Right lobe of liver (tissue), 4 donors: ENCODE measurements at regions not wholly inside any gene's neighbourhood (a gene's known extent, or its start where the extent isn't known, plus 50 kb on each side); places are given as distances from the start of the nearest gene placed in this dataset.

Source experiments
- POLR2A ChIP-seq: fragments of 450-650 bp; IDR thresholded peaks from one replicate; pipeline ENCODE4 v1.6.1; 2017; ENCODE audit warnings: antibody characterized with exemption, mild to moderate bottlenecking
- TF ChIP-seq, protein P1 (sequence below), 4 donors: fragments of 200-600 bp in 3 of 4; fragments of 450-650 bp in 1 of 4; IDR thresholded peaks; one replicate each; pipeline versions ENCODE4 v1.5.1 to v1.8.0; 2016 to 2022; ENCODE audit warnings: antibody characterized with exemption in 4 of 4, mild to moderate bottlenecking in 2 of 4
- donor health status: DM: no; HTN: no; CAD: no.
- donor health status: DM: no; HTN: no; CAD: no.
- donor health status: DM: no; HTN: yes; CAD: no.

DNA sequence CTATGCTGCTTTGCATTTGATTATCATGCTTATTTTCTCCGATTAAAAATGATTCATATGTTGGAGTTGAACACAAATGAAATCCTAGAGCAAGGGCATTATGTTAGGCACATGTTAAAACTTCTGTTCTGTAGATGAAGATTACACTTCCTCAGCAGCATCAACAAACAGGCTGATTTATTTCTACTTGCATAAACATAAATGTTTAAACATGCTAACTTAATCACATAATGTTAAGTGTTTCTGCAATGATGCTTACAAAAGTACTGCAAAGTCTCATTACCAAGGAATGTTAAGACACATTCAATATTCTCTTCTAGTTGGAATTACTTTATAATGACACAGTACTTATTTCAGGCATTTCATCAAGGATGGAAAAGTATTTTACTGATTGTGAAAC is 770.8 kb downstream of the ANKRD7 start:
- TF ChIP-seq, protein P1, sequence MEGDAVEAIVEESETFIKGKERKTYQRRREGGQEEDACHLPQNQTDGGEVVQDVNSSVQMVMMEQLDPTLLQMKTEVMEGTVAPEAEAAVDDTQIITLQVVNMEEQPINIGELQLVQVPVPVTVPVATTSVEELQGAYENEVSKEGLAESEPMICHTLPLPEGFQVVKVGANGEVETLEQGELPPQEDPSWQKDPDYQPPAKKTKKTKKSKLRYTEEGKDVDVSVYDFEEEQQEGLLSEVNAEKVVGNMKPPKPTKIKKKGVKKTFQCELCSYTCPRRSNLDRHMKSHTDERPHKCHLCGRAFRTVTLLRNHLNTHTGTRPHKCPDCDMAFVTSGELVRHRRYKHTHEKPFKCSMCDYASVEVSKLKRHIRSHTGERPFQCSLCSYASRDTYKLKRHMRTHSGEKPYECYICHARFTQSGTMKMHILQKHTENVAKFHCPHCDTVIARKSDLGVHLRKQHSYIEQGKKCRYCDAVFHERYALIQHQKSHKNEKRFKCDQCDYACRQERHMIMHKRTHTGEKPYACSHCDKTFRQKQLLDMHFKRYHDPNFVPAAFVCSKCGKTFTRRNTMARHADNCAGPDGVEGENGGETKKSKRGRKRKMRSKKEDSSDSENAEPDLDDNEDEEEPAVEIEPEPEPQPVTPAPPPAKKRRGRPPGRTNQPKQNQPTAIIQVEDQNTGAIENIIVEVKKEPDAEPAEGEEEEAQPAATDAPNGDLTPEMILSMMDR (IDR thresholded peaks at IDR 0.05): no peak
- TF ChIP-seq POLR2A: no peak
